Heart right ventricle (tissue), 16 donors: ENCODE measurements at regions not wholly inside any gene's neighbourhood (a gene's known extent, or its start where the extent isn't known, plus 50 kb on each side); places are given as distances from the start of the nearest gene placed in this dataset.

Experiments used
- ATAC-seq, 8 donors: fragments of 200-7000 bp; cut with Tn5 transposase; one replicate each; pipeline ENCODE4 v1.9.1; 2020; ENCODE audit warnings: mild to moderate bottlenecking in 8 of 8, moderate library complexity in 8 of 8, moderate number of reproducible peaks in 1 of 8
- DNase-seq, 2 donors: peaks; one replicate each; pipeline ENCODE4 v3.0.0-alpha.2; 2020
- H3K27ac ChIP-seq, 10 donors: fragments of 200-600 bp; sonication (generic) in 2 of 10; one replicate each; pipeline versions ENCODE4 v1.5.0 to v1.8.0; 2020 to 2022; ENCODE audit warnings: mild to moderate bottlenecking in 3 of 10
- H3K27me3 ChIP-seq, 7 donors: fragments of 200-600 bp; one replicate each; pipeline ENCODE4 v1.8.0; 2021 to 2022; ENCODE audit warnings: mild to moderate bottlenecking in 2 of 7
- H3K36me3 ChIP-seq, 9 donors: fragments of 200-600 bp; sonication (generic) in 1 of 9; one replicate each; pipeline versions ENCODE4 v1.5.0 to v1.8.0; 2020 to 2022; ENCODE audit warnings: mild to moderate bottlenecking in 2 of 9
- H3K4me1 ChIP-seq, 9 donors: fragments of 200-600 bp; sonication (generic) in 1 of 9; one replicate each; pipeline versions ENCODE4 v1.5.0 to v1.8.0; 2020 to 2022; ENCODE audit warnings: mild to moderate bottlenecking in 4 of 9
- H3K4me3 ChIP-seq, 10 donors: fragments of 200-600 bp; sonication (generic) in 2 of 10; one replicate each; pipeline versions ENCODE4 v1.5.0 to v1.8.0; 2020 to 2022; ENCODE audit warnings: mild to moderate bottlenecking in 7 of 10, moderate library complexity in 2 of 10
- H3K9me3 ChIP-seq, 11 donors: fragments of 200-600 bp in 10 of 11; sonication (generic) in 2 of 11; one replicate each; pipeline versions ENCODE4 v1.5.0 to v1.8.0; 2013 to 2022; ENCODE audit warnings: mild to moderate bottlenecking in 2 of 11, control low read depth in 1 of 11, moderate library complexity in 1 of 11
- WGBS, 2 donors: extraction: QIAGEN DNeasy Blood & Tissue Kit; methylation state at CpG; one replicate each; pipeline ENCODE4 v1.1.7; 2013; ENCODE audit warnings: inconsistent platforms in 1 of 2; 5-methylcytosine and 5-hydroxymethylcytosine counted together
- intact Hi-C, 10 donors: fragments of 100-400 bp; cut with DNase I; formaldehyde crosslinking; loops; one replicate each; pipeline versions ENCODE4 v1.11.1 to v1.14.2; 2022
- TF ChIP-seq, protein P1 (sequence below), 9 donors: fragments of 200-600 bp; sonication (generic) in 2 of 9; IDR thresholded peaks; one replicate each; pipeline versions ENCODE4 v1.5.0 to v1.8.0; 2021 to 2022; ENCODE audit warnings: antibody characterized with exemption in 9 of 9, mild to moderate bottlenecking in 5 of 9, moderate library complexity in 1 of 9
- donor health status: Arrhythmogenic right ventricular cardiomyopathy.
- donor health status: ischemic (EF 13 %, LVEDD 7.1; RV severe dilation, severe dysfunction).
- donor health status: healthy with polysubstance abuse.
- donor health status: DM: no; HTN: yes; CAD: no.
- donor health status: DM: no; HTN: no; CAD: no.
- donor health status: ischemic (EF 25% LVEDD 6.9; RV normal size, moderate dysfunction).
- donor health status: ischemic (EF 25% LVEDD 5.7; RV mildly dilated, moderate dysfunction).
- donor health status: healthy.
- donor health status: DM: yes; HTN: yes; CAD: no.
- donor health status: Ischemic cardiomyopathy.
- donor health status: ischemic (EF 35%, LVEDD 5.7; RV mildly dilated, moderate dysfunction).
- donor health status: nonischemic (EF 11% LVEDD 7.7; RV severe dilation, severe dysfunction).
- donor health status: DM: yes; HTN: yes; CAD: no.
- donor health status: PGD.
- donor health status: ischemic (EF 29% LVEDD 5.4; RV normal size, mild dysfunction).
- donor health status: nonischemic (EF 23%, LVEDD 6.1; RV moderate dilation, normal function).

DNA sequence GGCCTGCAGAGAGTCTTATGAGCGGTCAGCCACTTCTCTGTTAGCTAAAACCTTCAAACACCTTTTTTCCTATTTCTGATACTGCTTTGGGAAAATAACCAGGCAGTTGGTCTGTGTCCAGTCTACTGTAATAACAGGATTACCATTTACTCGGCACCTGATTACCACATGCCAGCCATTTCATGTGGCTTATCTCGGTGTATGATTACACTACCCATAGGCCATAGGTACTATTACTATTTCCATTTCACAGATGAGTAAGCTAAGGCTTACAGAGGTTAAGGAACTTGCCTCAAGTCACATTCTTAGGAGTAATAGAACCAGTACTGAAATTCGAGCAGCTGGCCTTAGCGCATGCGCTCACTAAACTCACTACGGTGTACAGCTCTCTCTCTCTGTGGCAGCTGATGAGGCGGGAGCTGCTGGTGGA lies 147.2 kb upstream of the L3MBTL4 start:
- Histone ChIP-seq H3K4me1 (no peaks in the 10 kb centered on the region), H3K27ac (no peak overlapping the region), H3K9me3 (no peaks in the 10 kb centered on the region), H3K36me3 (no peaks in the 10 kb centered on the region), H3K27me3 (peaks cover 0 to 3% (median 0%) of the 10 kb centered on the region in 7 donors), H3K4me3 (no peak overlapping the region)
- ATAC-seq (peak in 3 of 8 donors; percentile 17 to 45 (median 24)), DNase-seq (no peak)
- 82 to 89% methylated on average over 8 of the region's 8 CpGs for WGBS, 2 donors
- intact Hi-C loops, result loop anchor here in 1 of 10 donors (10.0 kb wide), 1 partner anchor 163 kb away; the partner anchor contains the start of gene ARHGAP28
- TF ChIP-seq, protein P1, sequence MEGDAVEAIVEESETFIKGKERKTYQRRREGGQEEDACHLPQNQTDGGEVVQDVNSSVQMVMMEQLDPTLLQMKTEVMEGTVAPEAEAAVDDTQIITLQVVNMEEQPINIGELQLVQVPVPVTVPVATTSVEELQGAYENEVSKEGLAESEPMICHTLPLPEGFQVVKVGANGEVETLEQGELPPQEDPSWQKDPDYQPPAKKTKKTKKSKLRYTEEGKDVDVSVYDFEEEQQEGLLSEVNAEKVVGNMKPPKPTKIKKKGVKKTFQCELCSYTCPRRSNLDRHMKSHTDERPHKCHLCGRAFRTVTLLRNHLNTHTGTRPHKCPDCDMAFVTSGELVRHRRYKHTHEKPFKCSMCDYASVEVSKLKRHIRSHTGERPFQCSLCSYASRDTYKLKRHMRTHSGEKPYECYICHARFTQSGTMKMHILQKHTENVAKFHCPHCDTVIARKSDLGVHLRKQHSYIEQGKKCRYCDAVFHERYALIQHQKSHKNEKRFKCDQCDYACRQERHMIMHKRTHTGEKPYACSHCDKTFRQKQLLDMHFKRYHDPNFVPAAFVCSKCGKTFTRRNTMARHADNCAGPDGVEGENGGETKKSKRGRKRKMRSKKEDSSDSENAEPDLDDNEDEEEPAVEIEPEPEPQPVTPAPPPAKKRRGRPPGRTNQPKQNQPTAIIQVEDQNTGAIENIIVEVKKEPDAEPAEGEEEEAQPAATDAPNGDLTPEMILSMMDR (IDR thresholded peaks at IDR 0.05), result no peak

DNA sequence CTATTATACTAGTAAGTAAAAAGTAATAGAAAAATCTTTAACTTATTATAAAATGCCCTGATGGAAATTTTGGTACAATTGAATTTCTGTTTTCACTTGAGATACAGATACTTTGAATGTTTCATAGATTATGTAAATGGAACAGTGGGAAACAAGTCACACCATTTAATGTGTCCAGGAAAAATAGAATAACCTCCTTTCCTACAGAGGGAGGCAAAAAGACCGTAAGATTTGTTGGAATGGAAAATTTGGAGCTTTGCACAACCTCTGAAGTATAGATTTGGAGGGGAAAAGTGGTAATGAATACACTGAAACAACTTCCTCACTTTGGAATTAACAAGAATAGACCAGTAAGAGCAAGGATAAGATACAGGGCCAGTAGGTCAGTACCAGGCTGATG lies 149.2 kb upstream of the L3MBTL4 start:
- no peak for DNase-seq
- intact Hi-C loops, result loop anchor here in 1 of 10 donors (10.0 kb wide), 1 partner anchor 161 kb away; the partner anchor contains the start of gene ARHGAP28

DNA sequence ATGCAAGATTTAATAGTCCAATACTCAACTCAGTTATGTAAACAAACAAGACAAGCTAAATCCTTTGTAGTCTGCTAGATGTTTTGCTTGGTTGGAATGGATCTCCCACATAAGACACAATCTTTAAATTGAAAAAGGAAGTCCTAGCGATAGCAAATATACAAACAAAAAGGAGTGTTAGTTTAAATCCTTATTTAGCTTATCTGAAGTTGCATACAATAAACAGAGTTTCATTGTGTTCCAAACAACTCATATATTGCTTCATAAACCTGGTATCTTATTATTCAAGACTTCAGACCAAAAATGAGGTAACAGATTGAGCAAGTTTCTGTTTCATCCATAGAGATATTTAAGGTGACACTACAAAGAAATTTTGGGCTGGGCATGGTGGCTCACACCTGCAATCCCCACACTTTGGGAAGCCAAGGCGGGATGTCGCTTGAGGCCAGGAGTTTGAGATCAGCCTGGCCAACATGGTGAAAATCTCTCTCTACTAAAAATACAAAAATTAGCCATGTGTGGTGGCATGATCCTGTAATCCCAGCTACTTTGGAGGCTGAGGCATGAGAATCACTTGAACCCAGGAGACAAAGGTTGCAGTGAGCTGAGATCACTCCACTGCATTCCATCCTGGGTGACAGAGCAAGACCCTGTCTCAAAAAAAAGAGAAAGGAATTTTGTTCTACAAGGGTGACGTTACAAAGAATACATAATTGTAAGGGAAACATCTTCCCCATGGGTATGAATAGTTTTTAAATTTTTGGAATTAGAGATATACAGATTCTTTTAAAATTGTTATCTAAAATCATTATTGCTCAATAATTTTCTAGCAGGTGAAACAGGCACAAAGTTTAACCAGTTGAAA lies 150.5 kb upstream of the L3MBTL4 start:
- Histone ChIP-seq H3K27ac (no peak overlapping the region), H3K9me3 (no peaks in the 10 kb centered on the region), H3K27me3 (peaks cover 0 to 3% (median 0%) of the 10 kb centered on the region in 7 donors), H3K4me3 (no peak overlapping the region), H3K4me1 (no peaks in the 10 kb centered on the region), H3K36me3 (no peaks in the 10 kb centered on the region)
- WGBS, 2 donors, result 92% methylated on average over 4 of the region's 4 CpGs
- intact Hi-C loops, result loop anchor here in 1 of 10 donors (10.0 kb wide), 1 partner anchor 160 kb away; the partner anchor contains the start of gene ARHGAP28
- ATAC-seq (no peak), DNase-seq (no peak)
- TF ChIP-seq, protein P1 (IDR thresholded peaks at IDR 0.05), result no peak

More for the DNA sequence above, 149.2 kb upstream of the L3MBTL4 start:
- Histone ChIP-seq H3K4me1 (no peaks in the 10 kb centered on the region), H3K27ac (no peak overlapping the region), H3K27me3 (peaks cover 0 to 3% (median 0%) of the 10 kb centered on the region in 7 donors), H3K9me3 (no peaks in the 10 kb centered on the region), H3K4me3 (no peak overlapping the region), H3K36me3 (no peaks in the 10 kb centered on the region)
- TF ChIP-seq, protein P1 (IDR thresholded peaks at IDR 0.05), result no peak
- WGBS, 2 donors, result 91 to 95% methylated on average over 1 of the region's 1 CpG
- ATAC-seq, result no peak

DNA sequence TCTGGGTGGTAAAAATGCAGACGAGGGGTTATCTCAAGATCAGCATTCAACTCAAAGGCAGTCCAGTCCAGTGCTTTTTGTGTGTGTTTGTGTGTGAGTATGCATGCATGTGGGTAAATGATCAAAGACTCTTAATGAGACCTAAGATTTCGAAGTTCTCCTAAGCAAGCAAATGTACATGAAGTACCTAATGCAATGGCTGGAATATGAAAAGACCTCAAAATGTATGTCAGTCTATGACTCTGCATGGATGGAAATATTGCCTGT lies 151.0 kb upstream of the L3MBTL4 start:
- Histone ChIP-seq H3K36me3 (no peaks in the 10 kb centered on the region), H3K27ac (no peak overlapping the region), H3K4me3 (no peak overlapping the region), H3K9me3 (no peaks in the 10 kb centered on the region), H3K27me3 (peaks cover 0 to 3% (median 0%) of the 10 kb centered on the region in 7 donors), H3K4me1 (no peaks in the 10 kb centered on the region)
- intact Hi-C loops, result loop anchor here in 1 of 10 donors (10.0 kb wide), 1 partner anchor 159 kb away; the partner anchor contains the start of gene ARHGAP28
- ATAC-seq, result no peak
- DNase-seq, result no peak
- 75 to 88% methylated on average over 2 of the region's 2 CpGs for WGBS, 2 donors
- TF ChIP-seq, protein P1 (IDR thresholded peaks at IDR 0.05), result no peak
